GM12873 (cell line): ENCODE measurements at regions not wholly inside any gene's neighbourhood (a gene's known extent, or its start where the extent isn't known, plus 50 kb on each side); places are given as distances from the start of the nearest gene placed in this dataset.

Source experiments
- TF ChIP-seq, protein P1 (sequence below): IDR thresholded peaks from 2 replicates; pipeline ENCODE4 v1.5.1; 2012; ENCODE audit warnings: low read depth, mild to moderate bottlenecking, moderate library complexity, low read length, control low read depth; ENCODE audit not compliant: insufficient read depth; ENCODE audit errors: missing control alignments

DNA sequence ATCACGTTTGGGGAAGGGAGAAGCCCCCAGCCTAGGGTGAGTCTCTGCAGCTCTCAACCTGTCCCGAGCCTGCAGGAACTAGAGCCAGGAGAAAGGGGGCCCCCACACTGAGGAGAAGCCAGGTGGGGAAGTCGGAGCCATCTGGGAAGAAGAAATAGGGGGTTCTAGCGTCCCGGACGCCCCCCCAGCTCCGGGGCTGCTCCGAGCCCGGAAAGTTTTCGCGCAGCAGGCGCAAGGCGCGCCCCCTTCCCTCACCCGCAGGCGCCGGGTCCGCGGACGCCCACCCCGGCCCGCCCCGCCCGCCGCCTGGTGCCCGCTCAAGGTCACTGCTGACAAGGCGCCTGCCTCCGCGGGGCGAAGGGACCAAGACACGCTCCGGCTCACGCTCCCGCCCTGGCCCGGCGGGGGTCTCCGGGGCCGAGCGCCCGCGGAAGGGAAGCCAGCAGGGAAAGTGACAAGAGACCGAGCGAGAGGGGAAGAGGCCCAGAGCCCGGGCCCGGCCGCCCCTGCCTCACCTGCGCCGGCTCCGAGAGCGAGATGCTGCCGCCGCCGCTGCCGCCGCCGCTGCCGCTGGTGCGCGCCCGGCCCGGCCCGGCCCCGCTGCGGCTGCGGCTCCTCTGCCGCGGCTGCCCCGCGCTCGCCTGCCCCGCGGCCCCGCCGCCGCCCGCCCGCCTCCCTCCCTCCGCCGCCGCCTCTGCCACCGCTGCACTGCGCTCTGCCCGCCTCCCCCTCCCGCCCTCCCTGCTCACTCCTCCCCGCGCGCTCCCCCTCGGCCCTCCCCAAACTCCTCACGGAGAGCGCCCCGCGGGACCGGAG lies 108.4 kb upstream of the SLC6A11 start:
- TF ChIP-seq, protein P1, sequence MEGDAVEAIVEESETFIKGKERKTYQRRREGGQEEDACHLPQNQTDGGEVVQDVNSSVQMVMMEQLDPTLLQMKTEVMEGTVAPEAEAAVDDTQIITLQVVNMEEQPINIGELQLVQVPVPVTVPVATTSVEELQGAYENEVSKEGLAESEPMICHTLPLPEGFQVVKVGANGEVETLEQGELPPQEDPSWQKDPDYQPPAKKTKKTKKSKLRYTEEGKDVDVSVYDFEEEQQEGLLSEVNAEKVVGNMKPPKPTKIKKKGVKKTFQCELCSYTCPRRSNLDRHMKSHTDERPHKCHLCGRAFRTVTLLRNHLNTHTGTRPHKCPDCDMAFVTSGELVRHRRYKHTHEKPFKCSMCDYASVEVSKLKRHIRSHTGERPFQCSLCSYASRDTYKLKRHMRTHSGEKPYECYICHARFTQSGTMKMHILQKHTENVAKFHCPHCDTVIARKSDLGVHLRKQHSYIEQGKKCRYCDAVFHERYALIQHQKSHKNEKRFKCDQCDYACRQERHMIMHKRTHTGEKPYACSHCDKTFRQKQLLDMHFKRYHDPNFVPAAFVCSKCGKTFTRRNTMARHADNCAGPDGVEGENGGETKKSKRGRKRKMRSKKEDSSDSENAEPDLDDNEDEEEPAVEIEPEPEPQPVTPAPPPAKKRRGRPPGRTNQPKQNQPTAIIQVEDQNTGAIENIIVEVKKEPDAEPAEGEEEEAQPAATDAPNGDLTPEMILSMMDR, result no peak

DNA sequence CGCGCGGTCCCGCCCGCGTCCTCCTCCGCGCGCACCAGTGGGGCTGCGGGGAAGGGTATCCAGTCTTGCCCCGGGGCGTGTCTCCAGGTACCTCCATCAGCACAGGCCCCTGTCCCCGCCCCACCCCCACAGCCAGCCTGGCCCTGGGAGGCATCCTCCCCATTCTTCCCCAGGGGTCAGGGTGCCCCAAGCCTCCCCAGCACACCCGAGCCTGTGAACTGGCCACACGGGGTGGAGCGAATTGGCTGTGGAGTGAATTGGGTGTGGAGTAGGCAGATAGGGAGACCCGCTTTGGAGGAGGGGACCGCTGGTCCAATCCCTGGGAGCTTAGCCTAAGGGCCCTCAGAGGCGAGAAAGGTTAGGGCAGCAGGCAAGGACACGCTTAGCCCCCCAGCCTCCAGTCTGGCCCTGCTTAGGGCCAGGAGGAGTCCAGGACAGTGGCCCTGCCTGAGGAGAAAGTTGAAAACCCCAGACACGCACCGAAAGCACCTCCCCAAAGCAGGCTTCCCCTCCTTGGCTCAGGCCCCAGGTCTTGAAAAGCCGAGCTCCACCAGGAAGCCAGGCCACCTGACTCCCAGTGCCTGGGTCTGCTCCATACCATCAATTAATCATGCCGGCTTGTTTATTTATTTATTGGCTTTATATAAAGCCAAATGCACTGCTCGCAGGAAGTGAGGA lies 107.7 kb upstream of the SLC6A11 start:
- TF ChIP-seq, protein P1, result no peak

DNA sequence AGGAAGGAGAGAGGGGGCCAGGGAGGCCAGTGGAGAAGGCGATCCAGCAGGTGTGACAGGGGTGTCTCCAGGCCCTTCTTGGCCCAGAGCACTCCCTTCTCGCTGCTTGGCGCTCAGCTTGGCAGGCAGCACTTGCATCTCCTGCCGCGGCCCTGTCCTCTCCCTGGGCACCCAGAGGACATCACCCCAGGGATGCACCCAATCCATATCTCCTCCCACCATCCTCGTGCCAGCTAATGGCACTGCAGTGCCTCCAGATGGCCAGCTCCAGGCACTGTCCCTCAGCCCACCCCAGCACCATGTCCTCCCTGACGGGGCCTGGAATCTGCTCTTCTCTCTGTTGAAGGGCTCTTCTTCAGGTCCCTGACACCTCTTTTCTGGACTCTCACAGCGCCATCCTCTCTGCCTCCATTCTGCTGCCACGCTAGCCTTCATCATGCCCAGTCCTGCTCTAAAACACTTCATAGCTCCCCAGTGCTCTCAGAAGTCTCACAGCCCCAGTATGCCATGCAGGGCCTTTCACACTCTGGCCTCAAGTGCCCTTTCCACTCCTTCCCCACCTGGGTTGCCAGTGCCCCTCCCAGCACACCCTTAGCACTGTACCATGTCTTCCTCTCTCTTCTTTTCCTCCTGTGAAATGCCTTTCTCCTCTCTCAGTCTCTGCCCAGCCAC lies 106.8 kb upstream of the SLC6A11 start:
- TF ChIP-seq, protein P1, result no peak

DNA sequence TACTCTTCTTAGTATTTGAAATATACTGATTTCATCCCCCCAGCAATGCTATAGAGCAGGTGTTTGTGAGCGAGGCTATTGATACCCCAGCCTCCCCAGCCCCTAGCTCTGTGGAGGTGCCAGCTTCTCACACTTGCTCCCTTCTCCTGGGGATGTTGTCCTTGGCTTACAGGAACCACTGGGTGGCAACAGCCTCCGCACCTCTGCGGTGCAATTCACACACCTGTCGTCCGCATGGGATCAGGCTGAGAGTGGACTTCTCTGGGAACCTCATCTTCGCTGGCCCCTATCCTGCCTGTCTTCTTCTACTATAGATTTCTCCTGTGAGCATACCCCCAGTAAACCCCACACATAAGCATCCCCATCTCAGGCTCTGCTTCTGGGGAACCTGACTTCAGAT lies 103.9 kb upstream of the SLC6A11 start:
- TF ChIP-seq, protein P1, result no peak

DNA sequence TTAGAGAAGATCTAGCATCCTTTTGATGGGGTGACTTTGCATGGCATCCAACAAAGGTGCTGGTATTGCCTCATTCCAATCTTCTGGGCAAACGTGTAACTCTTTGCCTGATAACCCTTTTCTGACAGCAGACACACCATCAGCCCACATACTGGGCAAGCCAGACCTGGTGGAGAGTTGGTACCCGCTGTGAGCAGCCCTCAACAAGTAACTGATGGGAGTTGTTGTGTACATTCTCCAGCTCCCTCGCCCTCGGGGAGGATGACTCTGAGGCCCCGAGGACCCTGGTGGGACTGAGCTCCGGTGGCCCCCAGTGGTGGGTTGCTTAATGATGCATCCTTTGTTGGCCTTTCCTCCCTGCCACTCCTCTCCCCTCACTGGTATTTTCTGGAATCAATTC lies 102.4 kb upstream of the SLC6A11 start:
- TF ChIP-seq, protein P1, result no peak

DNA sequence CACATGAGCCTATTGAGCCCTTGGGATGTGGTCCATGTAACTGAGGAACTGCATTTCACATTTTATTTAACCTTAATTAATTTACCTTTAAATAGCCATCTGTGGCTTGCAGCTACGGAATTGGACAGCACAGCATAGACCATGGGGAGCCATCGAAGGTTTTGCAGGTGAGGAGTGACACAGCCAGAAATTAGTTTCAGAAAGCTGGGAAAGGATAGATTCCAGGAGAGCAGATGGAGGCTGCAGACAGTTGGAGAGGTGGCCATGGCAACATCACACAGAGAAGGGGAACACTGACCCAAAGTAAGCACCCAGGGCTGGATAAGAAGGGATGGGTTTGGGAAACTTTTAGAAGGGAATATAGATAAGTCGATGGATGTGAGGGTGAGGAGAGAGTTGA lies 100.1 kb upstream of the SLC6A11 start:
- TF ChIP-seq, protein P1, result no peak

DNA sequence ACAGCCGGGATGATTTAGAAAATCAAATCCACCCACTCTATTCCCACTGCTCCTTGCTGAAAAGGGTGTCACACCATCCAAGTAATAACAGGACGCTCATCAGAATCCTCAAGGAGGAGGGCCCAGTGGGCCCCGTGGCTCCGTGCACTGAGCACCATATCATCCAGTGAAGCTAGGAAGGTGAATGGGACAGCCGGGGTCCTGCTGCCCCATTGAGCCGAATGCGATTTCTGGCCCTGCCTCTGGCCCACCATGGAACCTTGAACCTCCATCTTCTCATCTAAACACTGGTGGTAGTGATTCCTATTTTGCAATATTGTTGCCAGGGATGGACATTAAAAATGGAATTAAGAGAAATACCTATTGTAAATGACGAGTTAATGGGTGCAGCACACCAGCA lies 99.1 kb upstream of the SLC6A11 start:
- TF ChIP-seq, protein P1, result no peak
